NB4 (cell line): ENCODE measurements at regions not wholly inside any gene's neighbourhood (a gene's known extent, or its start where the extent isn't known, plus 50 kb on each side); places are given as distances from the start of the nearest gene placed in this dataset.

Experiments used
- DNase-seq: peaks from one replicate; pipeline ENCODE4 v3.0.0; 2010; ENCODE audit warnings: low read depth
- H3K4me3 ChIP-seq: one replicate; pipeline ENCODE4 v1.5.1; 2011; ENCODE audit warnings: mild to moderate bottlenecking, low read depth, low read length, moderate library complexity
- MYC ChIP-seq: IDR thresholded peaks from 2 replicates; pipeline ENCODE4 v1.6.1; 2011; ENCODE audit warnings: low read depth, low read length
- POLR2A ChIP-seq: IDR thresholded peaks from 2 replicates; pipeline ENCODE4 v1.6.1; 2011; ENCODE audit warnings: mild to moderate bottlenecking; ENCODE audit not compliant: insufficient read length; ENCODE audit errors: extremely low read depth
- TF ChIP-seq, protein P1 (sequence below): IDR thresholded peaks from 2 replicates; pipeline ENCODE4 v1.6.1; 2011; ENCODE audit warnings: low read depth, low read length
- TF ChIP-seq, protein P2 (sequence below): IDR thresholded peaks from one replicate; pipeline ENCODE4 v1.5.1; 2012; ENCODE audit warnings: low read depth, low read length

DNA sequence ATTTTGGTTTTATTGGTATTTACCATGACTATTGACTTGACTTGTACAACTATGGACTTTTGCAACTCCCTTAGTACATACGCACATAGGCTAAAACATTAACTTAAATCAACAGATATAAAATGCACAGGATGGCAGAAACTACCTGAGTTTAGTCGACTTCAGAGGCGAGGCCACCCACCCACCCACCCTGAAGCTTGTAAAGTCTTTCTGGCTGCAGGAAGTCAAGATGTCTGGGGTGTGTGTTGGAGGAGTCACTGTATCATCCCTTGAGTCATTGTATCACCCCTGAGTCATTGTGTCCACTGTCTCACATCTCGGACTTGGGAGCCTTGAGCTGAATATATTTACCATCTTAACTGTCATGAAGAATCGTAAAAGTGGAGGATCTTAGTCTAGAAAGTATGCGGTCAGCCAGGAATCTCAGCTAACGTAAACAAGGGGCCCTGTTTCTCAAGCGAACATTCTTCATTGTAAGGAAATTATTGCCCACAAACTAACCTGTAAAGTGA, 140.0 kb upstream of the ST6GAL2 start:
- TF ChIP-seq POLR2A (no peak), MYC (no peak)
- TF ChIP-seq, protein P1, sequence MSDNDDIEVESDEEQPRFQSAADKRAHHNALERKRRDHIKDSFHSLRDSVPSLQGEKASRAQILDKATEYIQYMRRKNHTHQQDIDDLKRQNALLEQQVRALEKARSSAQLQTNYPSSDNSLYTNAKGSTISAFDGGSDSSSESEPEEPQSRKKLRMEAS: no peak
- TF ChIP-seq, protein P2, sequence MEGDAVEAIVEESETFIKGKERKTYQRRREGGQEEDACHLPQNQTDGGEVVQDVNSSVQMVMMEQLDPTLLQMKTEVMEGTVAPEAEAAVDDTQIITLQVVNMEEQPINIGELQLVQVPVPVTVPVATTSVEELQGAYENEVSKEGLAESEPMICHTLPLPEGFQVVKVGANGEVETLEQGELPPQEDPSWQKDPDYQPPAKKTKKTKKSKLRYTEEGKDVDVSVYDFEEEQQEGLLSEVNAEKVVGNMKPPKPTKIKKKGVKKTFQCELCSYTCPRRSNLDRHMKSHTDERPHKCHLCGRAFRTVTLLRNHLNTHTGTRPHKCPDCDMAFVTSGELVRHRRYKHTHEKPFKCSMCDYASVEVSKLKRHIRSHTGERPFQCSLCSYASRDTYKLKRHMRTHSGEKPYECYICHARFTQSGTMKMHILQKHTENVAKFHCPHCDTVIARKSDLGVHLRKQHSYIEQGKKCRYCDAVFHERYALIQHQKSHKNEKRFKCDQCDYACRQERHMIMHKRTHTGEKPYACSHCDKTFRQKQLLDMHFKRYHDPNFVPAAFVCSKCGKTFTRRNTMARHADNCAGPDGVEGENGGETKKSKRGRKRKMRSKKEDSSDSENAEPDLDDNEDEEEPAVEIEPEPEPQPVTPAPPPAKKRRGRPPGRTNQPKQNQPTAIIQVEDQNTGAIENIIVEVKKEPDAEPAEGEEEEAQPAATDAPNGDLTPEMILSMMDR: no peak
- H3K4me3 ChIP-seq: no peak overlapping the region
- no peak for DNase-seq

DNA sequence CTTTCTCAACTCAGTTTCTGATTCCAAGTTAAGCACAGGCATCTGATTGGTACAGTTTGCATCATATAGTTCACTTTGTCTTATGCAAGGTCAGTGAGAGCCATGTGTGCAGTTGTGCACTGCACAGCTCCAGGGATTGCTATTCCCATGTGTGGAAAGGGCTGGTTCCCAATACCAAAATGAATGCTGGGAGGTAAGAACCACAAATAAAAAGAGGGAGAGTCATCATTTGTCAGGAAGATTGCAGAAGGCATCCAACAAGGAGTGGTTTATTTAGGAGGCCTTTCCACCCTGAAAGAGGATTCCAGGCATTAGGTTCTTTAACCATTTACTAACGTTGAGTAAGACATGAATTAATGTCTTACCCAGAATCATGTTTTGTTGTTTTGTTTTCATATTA, 141.2 kb upstream of the ST6GAL2 start:
- no peak for DNase-seq
- H3K4me3 ChIP-seq: no peak overlapping the region
- no peak for TF ChIP-seq MYC
- TF ChIP-seq, protein P2: no peak
- TF ChIP-seq POLR2A: no peak
- TF ChIP-seq, protein P1: no peak

DNA sequence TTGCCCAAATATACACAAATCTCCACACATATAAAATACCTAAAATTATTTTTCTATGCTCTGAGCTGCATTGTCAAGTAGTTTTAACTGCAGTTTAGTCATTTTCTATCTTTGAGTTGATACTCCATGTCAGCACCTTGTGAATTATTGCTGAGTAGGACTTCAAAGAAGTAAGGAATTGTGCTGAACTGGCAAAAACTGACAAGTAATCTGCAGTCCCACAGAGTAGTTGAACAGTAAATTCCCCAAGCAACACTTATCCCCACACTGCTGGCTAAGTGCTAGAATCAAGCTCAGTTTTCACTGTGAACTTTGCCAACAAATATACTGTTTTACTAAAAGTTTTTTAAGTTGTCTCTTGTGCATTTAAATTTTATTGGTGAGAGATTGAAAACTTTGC, 141.8 kb upstream of the ST6GAL2 start:
- H3K4me3 ChIP-seq: no peak overlapping the region
- no peak for DNase-seq
- TF ChIP-seq, protein P2: no peak
- TF ChIP-seq, protein P1: no peak

DNA sequence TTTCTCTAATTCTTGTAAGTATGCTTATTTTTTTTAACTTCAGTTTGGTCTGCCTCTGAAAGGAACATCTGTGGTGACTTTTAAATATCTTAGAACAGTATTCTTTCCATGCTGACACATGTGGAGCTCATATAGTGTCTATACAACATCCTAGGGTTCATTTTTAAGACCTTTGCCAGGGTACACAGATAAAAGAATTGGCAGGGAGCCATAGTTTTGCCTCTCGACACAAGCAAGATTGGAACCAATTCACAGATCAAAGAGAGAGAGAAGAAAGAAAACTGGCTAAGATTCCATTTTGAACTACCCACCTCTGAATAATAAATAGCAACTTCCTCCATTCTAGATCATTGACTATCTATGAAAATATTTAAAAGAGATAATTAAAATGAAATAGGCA, 142.7 kb upstream of the ST6GAL2 start:
- no peak overlapping the region for H3K4me3 ChIP-seq
- DNase-seq: no peak
- TF ChIP-seq POLR2A: no peak
- no peak for TF ChIP-seq MYC
- TF ChIP-seq, protein P2: no peak
- TF ChIP-seq, protein P1: no peak

DNA sequence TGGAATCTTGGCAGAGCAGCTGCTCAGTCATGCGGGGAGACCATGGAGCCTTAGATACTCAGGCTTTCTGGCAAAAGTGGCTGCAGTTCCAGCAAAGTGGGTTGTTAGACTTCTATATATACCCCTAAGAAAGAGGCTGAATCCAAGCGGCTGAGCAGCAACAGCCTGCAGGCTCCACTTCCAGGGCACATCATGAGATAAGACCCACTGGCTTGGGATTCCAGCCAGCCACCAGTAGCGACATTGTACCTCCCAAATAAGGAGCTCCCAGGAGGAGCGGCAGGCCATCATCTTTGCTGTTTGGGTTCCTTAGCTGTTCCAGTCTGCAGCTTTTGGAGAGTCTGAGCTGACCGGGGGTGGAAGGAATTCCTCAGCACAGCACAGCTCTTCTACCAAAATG, 150.3 kb upstream of the ST6GAL2 start:
- TF ChIP-seq, protein P1: no peak
- TF ChIP-seq, protein P2: no peak
- TF ChIP-seq MYC (no peak), POLR2A (no peak)
- H3K4me3 ChIP-seq: no peak overlapping the region
- no peak for DNase-seq

DNA sequence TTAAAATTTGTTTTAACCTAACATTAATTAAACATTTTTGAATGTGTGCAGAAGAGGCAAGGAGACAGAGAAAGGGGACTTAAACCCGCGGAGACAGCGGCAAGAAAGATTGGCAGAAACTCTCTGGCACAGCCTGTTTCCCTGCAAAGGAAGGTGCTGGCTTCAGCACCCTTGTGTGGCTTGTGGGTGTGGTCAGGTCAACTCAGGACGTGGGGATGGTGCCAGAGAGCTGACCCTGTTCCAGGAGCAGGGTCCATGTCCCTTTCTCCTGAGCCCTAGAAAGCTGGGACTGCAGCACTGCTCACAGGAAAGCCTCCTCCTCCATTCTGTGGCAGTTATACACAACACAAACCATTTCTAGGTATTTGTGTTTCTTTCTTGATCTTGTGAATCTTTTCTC, 176.2 kb upstream of the ST6GAL2 start:
- DNase-seq: no peak
- H3K4me3 ChIP-seq: no peak overlapping the region
- TF ChIP-seq POLR2A (no peak), MYC (no peak)
- TF ChIP-seq, protein P1: no peak
- TF ChIP-seq, protein P2: no peak
